ENCODE measurements at regions not wholly inside any gene's neighbourhood (a gene's known extent, or its start where the extent isn't known, plus 50 kb on each side); places are given as distances from the start of the nearest gene placed in this dataset.

DNA sequence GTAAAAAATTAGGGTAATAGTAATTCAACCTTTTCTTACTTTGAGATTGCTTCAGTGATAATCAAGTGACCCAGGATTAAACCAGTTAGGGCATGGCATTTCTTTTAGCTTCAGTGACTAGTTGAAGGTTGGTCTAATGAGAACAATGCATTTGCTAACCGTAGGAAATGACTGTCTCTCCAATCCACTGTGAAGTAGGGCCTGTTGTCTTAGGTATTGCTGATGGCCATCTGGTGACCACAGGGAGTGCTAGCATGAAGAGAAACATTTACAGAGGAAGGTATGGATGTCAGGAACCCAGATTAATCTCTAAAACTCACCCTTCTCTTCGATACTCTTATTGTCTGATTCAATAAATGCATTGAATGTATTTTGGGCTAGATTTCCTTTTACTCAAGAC lies 535.9 kb upstream of the SEMA6A start:
- no peaks in the 10 kb centered on the region for H3F3A ChIP-seq (ENCODE audit: insufficient read depth, low read length)
- H3K36me3 ChIP-seq (replicated peaks; ENCODE audit: insufficient read depth, low read length), result no peaks in the 10 kb centered on the region
- H3K9me3 ChIP-seq (replicated peaks; ENCODE audit: insufficient read depth, low read length), result no peaks in the 10 kb centered on the region
- H2AFZ ChIP-seq (ENCODE audit: low read length), result no peak overlapping the region
- no peak overlapping the region for H3K27ac ChIP-seq (ENCODE audit: low read length)
- H3K4me1 ChIP-seq (ENCODE audit: low read length), result no peaks in the 10 kb centered on the region
- H3K79me2 ChIP-seq (ENCODE audit: low read length), result no peaks in the 10 kb centered on the region
- H3K4me2 ChIP-seq (ENCODE audit: low read depth, low read length), result no peak overlapping the region
- no peaks in the 10 kb centered on the region for H3K27me3 ChIP-seq (replicated peaks; ENCODE audit: insufficient read depth, low read length)
- no peaks in the 10 kb centered on the region for H3K9me2 ChIP-seq (replicated peaks; ENCODE audit: insufficient read depth, low read length)
- no peak for DNase-seq
- H4K20me1 ChIP-seq (ENCODE audit: insufficient read depth, low read length), result no peaks in the 10 kb centered on the region
- no peak overlapping the region for H3K9ac ChIP-seq (ENCODE audit: low read length)
- TF ChIP-seq, protein P1, sequence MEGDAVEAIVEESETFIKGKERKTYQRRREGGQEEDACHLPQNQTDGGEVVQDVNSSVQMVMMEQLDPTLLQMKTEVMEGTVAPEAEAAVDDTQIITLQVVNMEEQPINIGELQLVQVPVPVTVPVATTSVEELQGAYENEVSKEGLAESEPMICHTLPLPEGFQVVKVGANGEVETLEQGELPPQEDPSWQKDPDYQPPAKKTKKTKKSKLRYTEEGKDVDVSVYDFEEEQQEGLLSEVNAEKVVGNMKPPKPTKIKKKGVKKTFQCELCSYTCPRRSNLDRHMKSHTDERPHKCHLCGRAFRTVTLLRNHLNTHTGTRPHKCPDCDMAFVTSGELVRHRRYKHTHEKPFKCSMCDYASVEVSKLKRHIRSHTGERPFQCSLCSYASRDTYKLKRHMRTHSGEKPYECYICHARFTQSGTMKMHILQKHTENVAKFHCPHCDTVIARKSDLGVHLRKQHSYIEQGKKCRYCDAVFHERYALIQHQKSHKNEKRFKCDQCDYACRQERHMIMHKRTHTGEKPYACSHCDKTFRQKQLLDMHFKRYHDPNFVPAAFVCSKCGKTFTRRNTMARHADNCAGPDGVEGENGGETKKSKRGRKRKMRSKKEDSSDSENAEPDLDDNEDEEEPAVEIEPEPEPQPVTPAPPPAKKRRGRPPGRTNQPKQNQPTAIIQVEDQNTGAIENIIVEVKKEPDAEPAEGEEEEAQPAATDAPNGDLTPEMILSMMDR (IDR thresholded peaks at IDR 0.05; ENCODE audit: low read length), result no peak
- TF ChIP-seq EZH2 (optimal IDR thresholded peaks at IDR 0.05; ENCODE audit: low read depth, low read length), result no peak
- no peak for TF ChIP-seq EZH2phosphoT487 (IDR thresholded peaks at IDR 0.05; ENCODE audit: low read length)
- no peak overlapping the region for H3K4me3 ChIP-seq (ENCODE audit: low read length)

DNA sequence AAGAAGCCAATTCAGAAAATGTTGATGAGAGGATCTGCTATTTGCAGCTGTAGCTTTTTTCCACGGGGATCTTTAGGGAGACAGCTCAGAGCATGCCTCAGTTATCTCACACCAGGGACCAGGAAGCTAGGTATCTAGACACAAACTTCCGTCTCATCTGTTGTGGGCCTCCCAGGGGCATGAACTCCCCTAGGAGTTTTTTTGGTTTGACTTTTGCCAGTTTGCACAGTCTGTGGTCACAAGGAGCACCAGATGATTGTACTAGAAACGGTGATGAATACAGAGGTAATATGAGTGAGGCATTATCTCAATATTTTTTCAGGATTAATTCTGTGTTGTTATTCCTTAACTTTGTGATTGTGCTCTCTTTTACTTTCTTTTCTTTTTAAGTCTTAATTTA lies 533.2 kb upstream of the SEMA6A start:
- TF ChIP-seq, protein P1 (IDR thresholded peaks at IDR 0.05; ENCODE audit: low read length), result no peak
- TF ChIP-seq EZH2 (optimal IDR thresholded peaks at IDR 0.05; ENCODE audit: low read depth, low read length) (no peak), EZH2phosphoT487 (IDR thresholded peaks at IDR 0.05; ENCODE audit: low read length) (no peak)
- Histone ChIP-seq H3K27ac (ENCODE audit: low read length) (no peak overlapping the region), H3K4me3 (ENCODE audit: low read length) (no peak overlapping the region), H3K79me2 (ENCODE audit: low read length) (no peaks in the 10 kb centered on the region), H3K9me3 (replicated peaks; ENCODE audit: insufficient read depth, low read length) (no peaks in the 10 kb centered on the region), H3K9ac (ENCODE audit: low read length) (no peak overlapping the region), H3F3A (ENCODE audit: insufficient read depth, low read length) (no peaks in the 10 kb centered on the region), H2AFZ (ENCODE audit: low read length) (no peak overlapping the region), H3K36me3 (replicated peaks; ENCODE audit: insufficient read depth, low read length) (no peaks in the 10 kb centered on the region), H4K20me1 (ENCODE audit: insufficient read depth, low read length) (no peaks in the 10 kb centered on the region), H3K27me3 (replicated peaks; ENCODE audit: insufficient read depth, low read length) (no peaks in the 10 kb centered on the region), H3K4me2 (ENCODE audit: low read depth, low read length) (no peak overlapping the region), H3K9me2 (replicated peaks; ENCODE audit: insufficient read depth, low read length) (no peaks in the 10 kb centered on the region), H3K4me1 (ENCODE audit: low read length) (no peaks in the 10 kb centered on the region)
- no peak for DNase-seq

DNA sequence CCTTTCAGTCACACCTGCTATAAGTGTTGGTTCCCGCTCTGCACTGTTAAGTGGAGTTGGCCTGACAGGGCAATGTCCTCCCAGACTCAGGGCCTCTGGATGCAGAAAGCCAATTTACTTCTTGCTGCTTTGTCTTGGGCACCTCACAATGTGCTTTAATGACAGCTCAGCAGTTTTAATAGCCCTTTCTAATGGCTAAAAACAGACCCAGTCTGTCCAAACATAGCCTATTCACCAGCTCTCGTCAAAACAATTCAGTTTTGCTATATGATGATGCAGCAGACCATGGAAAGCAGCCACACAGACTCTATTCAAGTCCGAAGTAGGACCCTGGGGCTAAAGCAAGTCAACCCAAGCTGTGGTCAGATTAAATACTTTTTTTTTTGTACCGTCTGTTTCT lies 529.1 kb upstream of the SEMA6A start:
- no peaks in the 10 kb centered on the region for H3F3A ChIP-seq (ENCODE audit: insufficient read depth, low read length)
- no peaks in the 10 kb centered on the region for H3K27me3 ChIP-seq (replicated peaks; ENCODE audit: insufficient read depth, low read length)
- DNase-seq, result peak; percentile 86
- H2AFZ ChIP-seq (ENCODE audit: low read length), result no peak overlapping the region
- H3K4me3 ChIP-seq (ENCODE audit: low read length), result no peak overlapping the region
- peaks cover 5% of the 10 kb centered on the region for H3K4me1 ChIP-seq (ENCODE audit: low read length)
- H3K9me3 ChIP-seq (replicated peaks; ENCODE audit: insufficient read depth, low read length), result no peaks in the 10 kb centered on the region
- H3K9me2 ChIP-seq (replicated peaks; ENCODE audit: insufficient read depth, low read length), result no peaks in the 10 kb centered on the region
- H3K36me3 ChIP-seq (replicated peaks; ENCODE audit: insufficient read depth, low read length), result no peaks in the 10 kb centered on the region
- no peaks in the 10 kb centered on the region for H3K79me2 ChIP-seq (ENCODE audit: low read length)
- no peak overlapping the region for H3K9ac ChIP-seq (ENCODE audit: low read length)
- TF ChIP-seq EZH2phosphoT487 (IDR thresholded peaks at IDR 0.05; ENCODE audit: low read length) (no peak), EZH2 (optimal IDR thresholded peaks at IDR 0.05; ENCODE audit: low read depth, low read length) (no peak)
- TF ChIP-seq, protein P1 (IDR thresholded peaks at IDR 0.05; ENCODE audit: low read length), result no peak
- H3K4me2 ChIP-seq (ENCODE audit: low read depth, low read length), result peak overlapping the region; percentile 2; the same call in 1 of the 2 replicates
- H3K27ac ChIP-seq (ENCODE audit: low read length), result peak overlapping the region; percentile 1; the same call in 1 of the 2 replicates
- H4K20me1 ChIP-seq (ENCODE audit: insufficient read depth, low read length), result no peaks in the 10 kb centered on the region
